ENCODE measurements at regions not wholly inside any gene's neighbourhood (a gene's known extent, or its start where the extent isn't known, plus 50 kb on each side); places are given as distances from the start of the nearest gene placed in this dataset.

DNA sequence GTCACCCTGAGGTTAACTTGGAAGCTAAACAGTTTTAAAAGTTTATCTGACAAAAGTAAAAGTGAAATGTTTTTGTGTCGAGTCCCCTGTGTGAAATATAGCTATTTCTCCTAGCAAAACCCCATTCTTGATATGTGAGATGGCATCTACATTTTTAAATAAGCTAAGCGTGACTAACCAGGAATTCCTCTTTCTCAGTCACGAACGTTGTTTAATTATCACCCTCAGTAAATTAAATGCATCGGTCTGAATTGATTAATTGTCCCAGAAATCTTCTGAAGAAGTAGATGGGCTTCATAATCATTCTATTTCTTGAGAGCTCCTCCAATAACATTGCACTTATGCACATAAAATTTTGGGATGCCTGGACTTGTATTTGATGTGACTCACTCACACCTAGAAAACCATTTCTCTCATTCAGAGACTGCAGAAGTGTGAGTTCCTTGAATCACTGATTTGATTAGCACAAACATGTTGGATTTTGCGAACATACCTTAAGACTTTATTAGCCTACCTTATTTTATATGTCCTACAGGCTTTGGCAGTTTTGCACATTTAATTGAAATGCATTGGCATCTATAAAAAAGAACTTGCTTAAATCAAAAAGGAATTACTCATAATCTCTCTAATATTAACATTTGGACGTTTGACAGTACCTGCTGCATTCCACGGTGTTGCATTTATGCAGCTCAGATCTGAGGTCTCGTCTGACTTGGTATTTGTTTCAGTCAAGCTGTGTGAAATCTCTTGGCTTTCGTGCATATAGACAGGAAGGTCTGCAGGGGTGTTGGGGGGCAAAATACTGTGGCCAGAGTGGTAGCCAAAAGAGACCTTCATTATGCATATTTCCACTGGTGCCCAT, 475.2 kb downstream of the EPHA4 start:
- no peak for DNase-seq (ENCODE audit: low read depth in 3 of 3)

- DNase-seq (ENCODE audit: low read depth in 3 of 3): no peak
Observed at GRCh38 chr2:221097568-221097915, 474.6 kb downstream of the EPHA4 start.

GRCh38 chr2:221097949-221098348, 474.2 kb downstream of the EPHA4 start:
- no peak for DNase-seq (ENCODE audit: low read depth in 3 of 3)

GRCh38 chr2:221100467-221101089, 471.5 kb downstream of the EPHA4 start:
- no peak for DNase-seq (ENCODE audit: low read depth in 3 of 3)

- no peak for DNase-seq (ENCODE audit: low read depth in 3 of 3)
Observed at GRCh38 chr2:221102896-221103688, 469.0 kb downstream of the EPHA4 start.

GRCh38 chr2:221103930-221104329, 468.2 kb downstream of the EPHA4 start:
- no peak for DNase-seq (ENCODE audit: low read depth in 3 of 3)

DNA sequence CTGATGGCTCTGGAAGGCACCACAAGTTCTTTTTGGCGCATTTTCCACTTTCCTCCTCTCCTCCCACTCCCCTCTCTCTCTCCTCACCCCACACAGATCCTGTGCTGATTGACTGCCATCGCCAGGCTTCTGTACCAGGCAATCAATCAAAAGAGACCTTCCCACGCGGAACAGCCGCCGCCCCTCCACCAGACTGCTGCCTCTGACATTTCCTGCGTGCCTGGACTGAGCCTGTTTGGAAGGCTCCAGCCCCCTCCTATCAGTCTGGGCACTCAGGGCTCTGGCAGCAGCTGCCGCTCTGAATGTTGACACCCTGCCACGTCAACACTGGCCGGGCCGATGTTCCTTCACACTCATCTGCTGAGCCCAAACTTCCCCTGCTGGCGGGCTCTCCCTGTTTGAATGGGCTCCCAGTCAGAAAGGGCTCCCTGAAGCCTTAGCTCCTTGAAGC, 467.7 kb downstream of the EPHA4 start:
- DNase-seq (ENCODE audit: low read depth in 3 of 3): no peak

GRCh38 chr2:221106241-221106640, 465.9 kb downstream of the EPHA4 start:
- no peak for DNase-seq (ENCODE audit: low read depth in 3 of 3)

DNA sequence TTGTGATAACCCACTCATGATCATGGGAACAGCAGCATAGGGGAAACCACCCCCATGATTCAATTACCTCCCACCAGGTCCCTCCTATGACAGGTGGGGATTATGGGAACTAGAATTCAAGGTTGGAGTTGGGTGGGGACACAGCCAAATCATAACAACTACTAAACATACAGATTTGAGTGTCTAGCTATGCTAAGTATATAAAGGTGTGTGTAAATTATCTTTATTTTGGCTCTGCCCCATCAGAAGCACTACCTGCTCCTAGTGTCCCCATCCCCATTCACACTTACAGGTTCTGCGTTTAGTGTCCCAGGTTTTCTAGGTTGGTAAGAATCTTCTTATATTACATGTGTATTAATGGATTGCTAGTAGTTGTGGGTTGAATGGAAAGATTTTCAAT, 464.7 kb downstream of the EPHA4 start:
- no peak for DNase-seq (ENCODE audit: low read depth in 3 of 3)

DNA sequence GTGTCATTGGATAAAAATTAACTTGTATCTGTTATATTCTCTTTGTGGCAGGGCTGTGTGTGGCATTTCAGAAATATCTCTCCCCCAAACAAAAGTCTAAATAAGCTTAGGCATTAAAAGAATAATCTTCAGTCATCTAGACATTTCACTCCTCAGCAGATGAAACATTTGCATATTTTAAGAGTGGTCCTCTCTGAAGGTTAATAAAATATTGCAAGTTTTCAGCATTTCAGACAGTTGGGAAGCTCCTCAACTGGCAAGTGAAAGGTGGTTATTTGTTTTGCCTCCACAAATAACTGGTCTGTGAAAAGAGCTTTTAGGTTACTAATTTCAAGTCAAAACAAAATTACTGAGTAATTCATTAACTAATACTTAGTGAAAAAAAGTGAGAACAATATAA, 462.6 kb downstream of the EPHA4 start:
- no peak for DNase-seq (ENCODE audit: low read depth in 3 of 3)

- DNase-seq (ENCODE audit: low read depth in 3 of 3): no peak
Observed at GRCh38 chr2:221111739-221112138, 460.4 kb downstream of the EPHA4 start.

DNA sequence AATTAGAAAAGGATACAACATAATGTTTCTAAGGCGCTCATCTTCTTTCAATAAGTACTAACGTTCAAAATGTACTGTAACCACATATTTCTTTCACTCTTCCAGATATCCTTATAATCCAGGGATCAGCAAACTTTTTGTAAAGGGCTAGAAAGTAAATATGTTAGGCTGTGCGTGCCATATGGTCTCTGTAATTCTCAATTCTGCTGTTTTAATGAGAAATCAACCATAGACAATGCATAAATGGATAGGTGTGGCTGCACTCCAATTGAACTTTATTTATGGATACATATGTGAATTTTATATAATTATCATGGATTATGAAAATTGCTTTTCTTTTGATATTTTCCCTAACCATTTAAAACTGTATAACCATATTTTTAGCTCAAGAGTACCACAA, 459.4 kb downstream of the EPHA4 start:
- DNase-seq (ENCODE audit: low read depth in 3 of 3): no peak

GRCh38 chr2:221115944-221116343, 456.2 kb downstream of the EPHA4 start:
- no peak for DNase-seq (ENCODE audit: low read depth in 3 of 3)

DNA sequence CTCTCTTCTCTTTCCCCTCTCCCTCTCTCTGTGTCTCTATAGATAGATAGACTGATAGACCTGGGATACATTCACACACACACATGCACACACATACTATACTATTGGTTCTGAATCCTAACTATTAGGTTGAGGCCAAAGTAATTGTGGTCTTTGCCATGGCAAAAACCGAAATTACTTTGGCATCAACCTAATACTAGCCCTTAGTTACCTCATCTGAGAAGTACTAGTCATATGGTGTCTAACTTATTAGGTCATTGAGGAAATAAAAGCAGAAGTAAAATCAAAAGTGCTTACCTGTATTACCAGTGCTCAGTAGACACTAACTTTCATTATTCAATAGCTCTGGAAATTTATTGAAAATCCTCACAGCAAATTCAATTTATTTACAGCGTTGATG, 451.5 kb downstream of the EPHA4 start:
- no peak for DNase-seq (ENCODE audit: low read depth in 3 of 3)

DNA sequence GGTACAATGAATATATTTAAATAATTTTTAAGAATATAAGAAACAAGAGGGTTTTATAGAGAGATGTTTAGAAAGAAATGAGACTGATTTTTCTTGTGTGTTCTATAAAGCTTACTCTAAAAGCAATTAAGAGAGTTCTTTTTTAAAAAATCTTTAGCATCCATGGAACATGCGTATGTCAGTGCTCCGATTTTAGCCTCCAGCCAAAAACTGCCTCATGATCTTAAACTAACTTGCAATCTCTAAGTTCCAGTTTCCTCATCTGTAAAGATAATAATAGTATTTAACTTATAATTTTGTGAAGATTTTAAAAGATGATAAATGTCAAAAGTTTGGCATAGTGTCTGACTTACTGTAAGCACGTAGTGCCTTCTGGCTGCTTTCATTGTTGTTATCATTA, 448.7 kb downstream of the EPHA4 start:
- no peak for DNase-seq (ENCODE audit: low read depth in 3 of 3)

GRCh38 chr2:221124532-221125240, 447.4 kb downstream of the EPHA4 start:
- DNase-seq (ENCODE audit: low read depth in 3 of 3): no peak

DNA sequence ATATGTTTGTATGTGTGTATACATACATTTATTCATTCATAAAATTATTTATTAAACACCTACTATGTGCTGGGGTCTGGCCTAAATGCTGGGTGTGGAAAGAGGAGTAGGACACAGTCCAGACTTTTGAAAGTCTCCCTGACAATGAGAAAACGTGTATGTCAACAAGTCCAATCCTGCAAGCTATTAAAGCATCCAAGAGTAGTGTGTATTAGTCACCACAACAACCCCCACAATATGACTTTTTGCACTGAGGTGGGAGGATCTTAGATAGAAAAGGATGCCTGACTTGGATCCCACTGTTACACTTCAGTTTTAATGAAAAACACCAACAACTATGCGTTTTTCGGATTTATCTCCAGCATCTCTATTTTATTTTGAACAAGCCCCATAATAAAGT, 446.4 kb downstream of the EPHA4 start:
- no peak for DNase-seq (ENCODE audit: low read depth in 3 of 3)

GRCh38 chr2:221129657-221130056, 442.4 kb downstream of the EPHA4 start:
- DNase-seq (ENCODE audit: low read depth in 3 of 3): no peak

GRCh38 chr2:221130431-221130830, 441.7 kb downstream of the EPHA4 start:
- no peak for DNase-seq (ENCODE audit: low read depth in 3 of 3)

GRCh38 chr2:221133941-221134340, 438.2 kb downstream of the EPHA4 start:
- no peak for DNase-seq (ENCODE audit: low read depth in 3 of 3)

GRCh38 chr2:221134718-221135117, 437.4 kb downstream of the EPHA4 start:
- no peak for DNase-seq (ENCODE audit: low read depth in 3 of 3)

- no peak for DNase-seq (ENCODE audit: low read depth in 3 of 3)
Observed at GRCh38 chr2:221135699-221136098, 436.4 kb downstream of the EPHA4 start.
